Lung (tissue), 11 donors: ENCODE measurements at regions not wholly inside any gene's neighbourhood (a gene's known extent, or its start where the extent isn't known, plus 50 kb on each side); places are given as distances from the start of the nearest gene placed in this dataset.

ENCODE experiments used
- ATAC-seq: fragments of 200-7000 bp; cut with Tn5 transposase; one replicate; pipeline ENCODE4 v1.9.1; 2020; ENCODE audit warnings: moderate number of reproducible peaks; ENCODE audit not compliant: insufficient read depth, low FRiP score
- DNase-seq, 3 donors: peaks; one replicate each; pipeline ENCODE4 v3.0.0-alpha.2; 2013 to 2017
- H3K27ac ChIP-seq, 2 donors: one replicate each; pipeline ENCODE4 v1.5.1; 2013; ENCODE audit warnings: mild to moderate bottlenecking in 2 of 2, moderate library complexity in 2 of 2, control low read depth in 1 of 2, inconsistent platforms in 1 of 2, low read depth in 1 of 2, low read length in 1 of 2
- H3K27me3 ChIP-seq, 3 donors: one replicate each; pipeline ENCODE4 v1.5.1; 2013; ENCODE audit warnings: low read length in 2 of 3; ENCODE audit not compliant: control insufficient read depth in 3 of 3, insufficient read depth in 3 of 3
- H3K36me3 ChIP-seq, 4 donors: one replicate each; pipeline ENCODE4 v1.5.1; 2013; ENCODE audit warnings: low read length in 4 of 4, mild to moderate bottlenecking in 1 of 4, moderate library complexity in 1 of 4; ENCODE audit not compliant: control insufficient read depth in 4 of 4, insufficient read depth in 4 of 4
- H3K4me1 ChIP-seq, 5 donors: one replicate each; pipeline ENCODE4 v1.5.1; 2013; ENCODE audit warnings: low read length in 5 of 5, mild to moderate bottlenecking in 2 of 5, moderate library complexity in 1 of 5; ENCODE audit not compliant: control insufficient read depth in 5 of 5, insufficient read depth in 5 of 5
- H3K4me3 ChIP-seq: one replicate; pipeline ENCODE4 v1.5.1; 2013; ENCODE audit warnings: mild to moderate bottlenecking, control low read depth, moderate library complexity
- H3K9ac ChIP-seq, 2 donors: one replicate each; pipeline ENCODE4 v1.5.1; 2013; ENCODE audit warnings: low read length in 2 of 2, control low read depth in 1 of 2; ENCODE audit not compliant: insufficient read depth in 1 of 2
- H3K9me3 ChIP-seq, 4 donors: one replicate each; pipeline ENCODE4 v1.5.1; 2013; ENCODE audit warnings: low read length in 3 of 4, mild to moderate bottlenecking in 1 of 4, moderate library complexity in 1 of 4; ENCODE audit not compliant: control insufficient read depth in 4 of 4, insufficient read depth in 3 of 4
- CTCF ChIP-seq: IDR thresholded peaks from 2 replicates; pipeline ENCODE4 v1.5.1; 2012; ENCODE audit warnings: mild to moderate bottlenecking; ENCODE audit errors: control extremely low read depth, extremely low read depth
- WGBS, 2 donors: extraction: QIAGEN DNeasy Blood & Tissue Kit; methylation state at CpG; one replicate each; pipeline ENCODE4 v1.1.7; 2013; 5-methylcytosine and 5-hydroxymethylcytosine counted together
- donor health status: control.
- donor health status: control.
- donor health status: Bipolar disorder and iron deficiency.
- donor health status: healthy.
- donor health status: DM: yes; HTN: yes; CAD: no.

DNA sequence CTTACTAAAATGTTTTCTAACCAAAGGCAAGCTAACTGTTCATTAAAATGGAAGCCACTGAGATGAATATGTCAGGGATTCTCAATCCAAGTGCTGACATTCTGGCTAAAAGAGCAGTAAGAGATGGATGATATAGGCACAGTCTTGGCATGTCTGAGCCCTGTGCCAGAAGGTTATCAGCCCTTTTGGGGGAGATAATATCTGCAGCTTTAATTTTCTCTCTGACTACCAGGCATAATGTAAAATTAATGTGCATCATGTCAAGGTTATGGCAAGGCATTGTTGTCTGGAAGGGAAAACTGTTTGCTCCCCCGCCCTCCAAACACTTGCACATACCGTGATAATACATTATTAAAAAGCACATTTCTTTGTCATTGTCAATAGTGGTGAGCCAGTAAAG is 609.8 kb downstream of the ZNF608 start:
- no peak for TF ChIP-seq CTCF
- 70 to 75% methylated on average over 2 of the region's 2 CpGs for WGBS, 2 donors
- peaks cover 0 to 8% (median 0%) of the 10 kb centered on the region in 5 donors for H3K4me1 ChIP-seq
- no peak overlapping the region for H3K9ac ChIP-seq
- H3K36me3 ChIP-seq: no peaks in the 10 kb centered on the region
- H3K27ac ChIP-seq: no peak overlapping the region
- H3K27me3 ChIP-seq: no peaks in the 10 kb centered on the region
- H3K9me3 ChIP-seq: no peaks in the 10 kb centered on the region
- no peak for DNase-seq
- no peak overlapping the region for H3K4me3 ChIP-seq
- ATAC-seq: no peak

DNA sequence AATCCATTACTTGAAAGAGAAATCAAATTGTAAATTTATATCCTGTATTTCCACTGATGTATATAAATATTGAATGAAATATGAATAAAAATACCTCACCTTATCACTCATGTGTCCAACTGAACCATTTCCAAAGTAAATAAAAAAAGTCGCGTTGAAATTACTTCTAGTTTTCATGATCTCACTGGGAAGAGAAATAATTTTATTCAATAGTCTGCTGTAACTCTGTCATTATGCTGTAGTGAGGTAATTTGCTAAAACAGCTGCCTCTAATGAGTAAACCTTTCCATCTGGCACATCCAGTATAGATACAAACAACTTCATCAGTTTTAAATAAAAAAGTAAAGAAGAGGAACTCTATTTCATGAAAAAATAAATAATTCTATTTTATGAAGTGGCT is 611.5 kb downstream of the ZNF608 start:
- 45 to 80% methylated on average over 2 of the region's 2 CpGs for WGBS, 2 donors

GRCh38 chr5:124133406-124133805 is 613.0 kb downstream of the ZNF608 start:
- H3K9ac ChIP-seq: no peak overlapping the region
- ATAC-seq (no peak), DNase-seq (no peak)
- H3K27ac ChIP-seq: no peak overlapping the region
- H3K9me3 ChIP-seq: no peaks in the 10 kb centered on the region
- 90 to 98% methylated on average over 1 of the region's 1 CpG for WGBS, 2 donors
- H3K27me3 ChIP-seq: no peaks in the 10 kb centered on the region
- H3K4me1 ChIP-seq: peaks cover 0 to 1% (median under 1%) of the 10 kb centered on the region in 5 donors
- TF ChIP-seq CTCF: no peak
- H3K36me3 ChIP-seq: no peaks in the 10 kb centered on the region
- H3K4me3 ChIP-seq: no peak overlapping the region

More for the DNA sequence above, 611.5 kb downstream of the ZNF608 start:
- Histone ChIP-seq H3K36me3 (no peaks in the 10 kb centered on the region), H3K27ac (no peak overlapping the region), H3K4me3 (no peak overlapping the region), H3K4me1 (peaks cover 0 to 5% (median 0%) of the 10 kb centered on the region in 5 donors), H3K9me3 (no peaks in the 10 kb centered on the region), H3K27me3 (no peaks in the 10 kb centered on the region), H3K9ac (no peak overlapping the region)
- DNase-seq (no peak), ATAC-seq (no peak)
- TF ChIP-seq CTCF: no peak

DNA sequence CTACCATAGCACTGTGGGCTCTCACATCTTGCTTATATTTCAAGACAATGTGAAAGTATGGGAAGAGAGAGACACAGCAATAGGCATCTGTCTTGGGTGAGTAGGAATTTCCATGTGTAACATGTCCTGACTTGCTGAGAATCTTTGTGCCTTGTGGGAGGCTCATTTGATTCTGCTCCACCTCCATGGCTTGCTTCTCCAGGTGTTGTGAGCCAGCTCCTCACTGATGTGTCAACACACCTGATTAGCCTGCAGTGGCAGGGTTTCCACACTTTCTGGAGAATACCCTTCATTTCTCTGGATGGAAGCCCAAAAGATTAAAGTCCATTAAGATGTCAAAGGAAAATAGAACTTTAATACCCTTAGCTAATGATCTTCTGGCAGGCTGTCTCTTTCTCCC is 613.6 kb downstream of the ZNF608 start:
- no peaks in the 10 kb centered on the region for H3K36me3 ChIP-seq
- DNase-seq (no peak), ATAC-seq (no peak)
- H3K4me1 ChIP-seq: peaks cover 0 to 7% (median 4%) of the 10 kb centered on the region in 5 donors
- no peak overlapping the region for H3K9ac ChIP-seq
- no peak overlapping the region for H3K27ac ChIP-seq
- no peaks in the 10 kb centered on the region for H3K27me3 ChIP-seq
- TF ChIP-seq CTCF: no peak
- no peaks in the 10 kb centered on the region for H3K9me3 ChIP-seq
- H3K4me3 ChIP-seq: no peak overlapping the region
